Effector memory CD4-positive, alpha-beta T cell (primary cell): ENCODE measurements at regions not wholly inside any gene's neighbourhood (a gene's known extent, or its start where the extent isn't known, plus 50 kb on each side); places are given as distances from the start of the nearest gene placed in this dataset.

Experiments
- DNase-seq, 3 donors: peaks; one replicate each; pipeline ENCODE4 v3.0.0-alpha.2; 2020
- H3K27ac ChIP-seq: 2 replicates; pipeline ENCODE4 v1.7.0; 2013; ENCODE audit warnings: mild to moderate bottlenecking, low read length, moderate library complexity; ENCODE audit not compliant: insufficient read depth, poor library complexity, severe bottlenecking
- H3K27me3 ChIP-seq: replicated peaks from 2 replicates; pipeline ENCODE4 v1.7.0; 2013; ENCODE audit warnings: mild to moderate bottlenecking, low read length; ENCODE audit not compliant: insufficient read depth, control insufficient read depth, poor library complexity, severe bottlenecking
- H3K36me3 ChIP-seq: 2 replicates; pipeline ENCODE4 v1.7.0; 2013; ENCODE audit warnings: mild to moderate bottlenecking, low read length, moderate library complexity; ENCODE audit not compliant: control insufficient read depth, insufficient read depth
- H3K4me1 ChIP-seq: 2 replicates; pipeline ENCODE4 v1.7.0; 2013; ENCODE audit warnings: low read length, mild to moderate bottlenecking; ENCODE audit not compliant: control insufficient read depth, insufficient read depth, poor library complexity, severe bottlenecking
- H3K4me3 ChIP-seq: 2 replicates; pipeline ENCODE4 v1.7.0; 2013; ENCODE audit warnings: low read length, low read depth, mild to moderate bottlenecking; ENCODE audit not compliant: insufficient read depth, poor library complexity, severe bottlenecking
- H3K9me3 ChIP-seq: 2 replicates; pipeline ENCODE4 v1.7.0; 2013; ENCODE audit warnings: mild to moderate bottlenecking, low read length, moderate library complexity; ENCODE audit not compliant: control insufficient read depth

DNA sequence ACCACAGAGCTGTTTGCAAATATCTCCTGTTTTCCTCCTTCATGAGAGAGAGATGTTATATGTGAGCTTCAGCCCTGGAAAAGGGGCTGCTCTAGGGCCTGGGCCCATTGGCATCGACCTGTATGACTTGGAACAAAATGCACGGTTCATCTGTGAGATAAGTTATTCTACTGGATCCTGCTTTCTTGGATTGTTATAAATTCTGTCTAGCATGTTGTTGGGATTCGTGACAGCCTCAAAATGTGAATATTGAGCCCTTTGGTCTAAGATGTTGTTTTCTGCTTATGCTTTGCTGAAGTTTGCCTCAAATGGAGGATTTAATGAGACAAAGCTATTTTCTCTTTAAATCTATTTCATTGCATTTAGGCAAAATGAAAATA, 372.9 kb downstream of the EN1 start:
- no peak overlapping the region for H3K27ac ChIP-seq
- no peak for DNase-seq
- H3K4me3 ChIP-seq = no peak overlapping the region
- no peaks in the 10 kb centered on the region for H3K9me3 ChIP-seq
- no peaks in the 10 kb centered on the region for H3K27me3 ChIP-seq
- no peaks in the 10 kb centered on the region for H3K36me3 ChIP-seq
- H3K4me1 ChIP-seq = no peaks in the 10 kb centered on the region

DNA sequence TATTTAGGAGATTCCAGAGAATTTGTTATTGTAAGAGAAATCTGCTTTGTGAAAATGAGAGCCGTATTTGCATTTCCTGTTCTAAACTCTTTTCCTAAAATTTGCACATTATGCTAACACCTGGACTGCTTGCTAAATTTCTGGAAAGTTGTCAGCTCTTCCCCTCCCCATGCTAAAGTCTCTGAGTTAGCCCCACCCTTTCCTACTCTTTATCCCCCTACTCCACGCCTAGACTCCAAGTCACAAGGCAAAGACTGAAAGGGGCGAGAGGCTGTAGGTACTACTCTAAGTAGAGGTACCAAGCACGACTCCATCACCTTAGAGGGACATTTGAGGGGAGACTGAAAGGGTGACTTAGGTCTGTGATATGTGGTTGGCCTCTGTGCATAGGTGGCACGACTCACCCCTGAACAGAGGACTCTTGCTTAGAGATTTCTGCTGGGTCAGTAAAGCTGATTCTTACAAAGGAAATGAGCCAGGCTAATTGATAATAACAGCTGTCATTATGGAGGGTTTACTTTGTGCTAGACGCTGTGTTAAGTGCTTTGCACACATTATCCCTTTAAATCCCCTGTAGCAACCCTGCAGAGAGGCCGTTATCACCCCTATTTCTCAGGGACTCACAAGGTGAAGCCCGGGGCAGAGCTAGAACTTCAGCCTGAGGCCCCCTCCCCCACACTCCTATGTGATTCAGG, 373.5 kb downstream of the EN1 start:
- H3K27ac ChIP-seq = no peak overlapping the region
- no peaks in the 10 kb centered on the region for H3K4me1 ChIP-seq
- H3K9me3 ChIP-seq = no peaks in the 10 kb centered on the region
- no peaks in the 10 kb centered on the region for H3K27me3 ChIP-seq
- no peak for DNase-seq
- no peak overlapping the region for H3K4me3 ChIP-seq
- H3K36me3 ChIP-seq = no peaks in the 10 kb centered on the region

DNA sequence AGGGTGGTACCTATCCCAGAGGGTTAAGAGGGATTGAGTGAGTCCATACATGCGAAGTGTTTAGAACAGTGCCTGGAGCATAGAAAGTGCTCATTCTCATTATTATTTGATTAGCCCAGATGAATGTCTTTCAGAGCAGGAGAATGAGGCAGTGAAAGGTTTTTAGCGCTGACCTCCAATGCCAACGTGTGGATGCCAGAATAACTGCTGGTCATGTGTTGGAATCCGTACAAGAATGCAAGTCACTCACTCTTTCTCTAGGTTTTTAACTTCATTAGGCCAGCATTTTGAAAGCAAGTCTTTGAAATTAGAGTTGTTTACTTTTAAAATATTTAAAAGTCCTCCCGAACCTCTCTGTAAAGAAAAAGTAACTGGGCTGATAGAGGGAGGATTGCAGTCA, 374.2 kb downstream of the EN1 start:
- no peak overlapping the region for H3K4me3 ChIP-seq
- no peaks in the 10 kb centered on the region for H3K27me3 ChIP-seq
- H3K27ac ChIP-seq = no peak overlapping the region
- no peak for DNase-seq
- no peaks in the 10 kb centered on the region for H3K9me3 ChIP-seq
- no peaks in the 10 kb centered on the region for H3K36me3 ChIP-seq
- no peaks in the 10 kb centered on the region for H3K4me1 ChIP-seq

GRCh38 chr2:118470297-118470696, 377.2 kb downstream of the EN1 start:
- Histone ChIP-seq H3K9me3 (no peaks in the 10 kb centered on the region), H3K4me3 (no peak overlapping the region), H3K27me3 (no peaks in the 10 kb centered on the region), H3K36me3 (no peaks in the 10 kb centered on the region), H3K4me1 (no peaks in the 10 kb centered on the region), H3K27ac (no peak overlapping the region)
- no peak for DNase-seq

- no peak overlapping the region for H3K4me3 ChIP-seq
- H3K27me3 ChIP-seq = no peaks in the 10 kb centered on the region
- no peaks in the 10 kb centered on the region for H3K36me3 ChIP-seq
- no peaks in the 10 kb centered on the region for H3K4me1 ChIP-seq
- H3K9me3 ChIP-seq = no peaks in the 10 kb centered on the region
- DNase-seq = no peak
- no peak overlapping the region for H3K27ac ChIP-seq
These were observed 378.3 kb downstream of the EN1 start for GRCh38 chr2:118469103-118469502.

DNA sequence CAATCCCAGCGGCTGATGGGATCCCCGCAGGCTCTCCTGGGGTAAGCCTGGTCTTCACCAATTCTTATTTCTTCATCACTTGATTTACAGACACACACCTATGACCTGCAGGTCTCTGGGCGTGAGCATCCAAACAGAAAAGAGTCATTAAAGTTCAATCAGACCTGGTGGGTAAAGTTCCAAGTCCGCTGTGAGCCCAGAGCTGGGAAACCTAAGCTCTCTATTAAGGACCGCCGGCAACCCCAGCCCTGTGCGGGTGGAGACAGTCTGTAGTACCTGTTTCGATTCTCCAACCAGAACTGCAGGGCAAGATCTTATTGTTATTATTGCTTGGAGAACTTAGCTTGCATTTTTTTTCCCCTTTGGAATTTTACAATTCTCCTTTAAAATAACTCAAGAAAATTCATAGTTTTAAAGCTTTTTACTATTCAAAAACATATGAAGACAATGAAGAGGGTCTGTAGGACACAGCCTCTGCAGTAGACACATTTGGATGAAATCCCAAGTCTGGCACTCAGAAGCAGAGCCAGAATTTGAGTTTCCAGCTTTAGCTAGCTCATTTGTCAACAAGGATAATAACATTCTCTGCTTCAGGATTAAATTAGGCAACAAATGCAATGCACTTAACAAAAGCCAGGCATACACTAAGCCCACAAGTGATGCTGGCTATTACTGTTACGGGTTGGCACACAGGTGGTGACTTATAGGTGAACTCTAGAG, 376.4 kb downstream of the INSIG2 start:
- no peak overlapping the region for H3K27ac ChIP-seq

GRCh38 chr2:118464046-118464445, 375.8 kb downstream of the INSIG2 start:
- no peaks in the 10 kb centered on the region for H3K9me3 ChIP-seq
- H3K4me1 ChIP-seq = no peaks in the 10 kb centered on the region
- no peak overlapping the region for H3K4me3 ChIP-seq
- no peak for DNase-seq
- peaks cover 4% of the 10 kb centered on the region for H3K27me3 ChIP-seq
- H3K36me3 ChIP-seq = no peaks in the 10 kb centered on the region
- H3K27ac ChIP-seq = no peak overlapping the region

More for the DNA sequence above, 376.4 kb downstream of the INSIG2 start:
- no peak for DNase-seq
- Histone ChIP-seq H3K36me3 (no peaks in the 10 kb centered on the region), H3K9me3 (no peaks in the 10 kb centered on the region), H3K4me1 (no peaks in the 10 kb centered on the region), H3K4me3 (no peak overlapping the region), H3K27me3 (peaks cover 4% of the 10 kb centered on the region)

- H3K27me3 ChIP-seq = peaks cover 4% of the 10 kb centered on the region
- H3K27ac ChIP-seq = no peak overlapping the region
- no peaks in the 10 kb centered on the region for H3K36me3 ChIP-seq
- no peaks in the 10 kb centered on the region for H3K9me3 ChIP-seq
- no peak for DNase-seq
- H3K4me1 ChIP-seq = no peaks in the 10 kb centered on the region
- H3K4me3 ChIP-seq = no peak overlapping the region
These were observed 372.2 kb downstream of the INSIG2 start for GRCh38 chr2:118460425-118460824.

- peaks cover 4% of the 10 kb centered on the region for H3K27me3 ChIP-seq
- no peaks in the 10 kb centered on the region for H3K4me1 ChIP-seq
- no peak for DNase-seq
These were observed 371.2 kb downstream of the INSIG2 start for GRCh38 chr2:118459426-118459825.

DNA sequence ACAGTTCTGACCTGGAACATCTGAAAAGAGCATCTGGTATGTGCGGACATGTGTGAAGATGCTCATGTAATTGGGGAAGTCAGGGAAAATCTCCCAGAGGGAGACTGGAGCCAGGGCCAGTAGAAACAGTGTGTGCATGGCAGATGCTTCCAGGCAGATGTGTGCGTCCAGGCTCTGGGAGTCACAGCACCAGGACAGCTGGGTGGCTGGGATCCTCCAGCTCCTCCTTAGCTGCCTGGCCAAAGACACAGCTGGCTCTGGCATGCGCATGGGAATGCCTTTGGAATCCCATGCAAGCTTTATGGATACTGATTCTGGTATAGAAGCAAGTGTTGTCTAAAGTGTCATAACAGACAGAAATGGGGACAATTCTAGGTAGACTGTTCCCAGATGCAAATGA, 369.7 kb downstream of the INSIG2 start:
- Histone ChIP-seq H3K9me3 (no peaks in the 10 kb centered on the region), H3K4me1 (no peaks in the 10 kb centered on the region), H3K36me3 (no peaks in the 10 kb centered on the region), H3K27ac (no peak overlapping the region), H3K27me3 (peaks cover 4% of the 10 kb centered on the region), H3K4me3 (no peak overlapping the region)
- DNase-seq = no peak

More at GRCh38 chr2:118459426-118459825, 371.2 kb downstream of the INSIG2 start:
- H3K36me3 ChIP-seq = no peaks in the 10 kb centered on the region
- no peak overlapping the region for H3K4me3 ChIP-seq
- no peak overlapping the region for H3K27ac ChIP-seq
- no peaks in the 10 kb centered on the region for H3K9me3 ChIP-seq
